Lung (tissue), 11 donors: ENCODE measurements at regions not wholly inside any gene's neighbourhood (a gene's known extent, or its start where the extent isn't known, plus 50 kb on each side); places are given as distances from the start of the nearest gene placed in this dataset.

Experiments used
- ATAC-seq: fragments of 200-7000 bp; cut with Tn5 transposase; one replicate; pipeline ENCODE4 v1.9.1; 2020; ENCODE audit warnings: moderate number of reproducible peaks; ENCODE audit not compliant: insufficient read depth, low FRiP score
- DNase-seq, 3 donors: peaks; one replicate each; pipeline ENCODE4 v3.0.0-alpha.2; 2013 to 2017
- H3K27ac ChIP-seq, 2 donors: one replicate each; pipeline ENCODE4 v1.5.1; 2013; ENCODE audit warnings: mild to moderate bottlenecking in 2 of 2, moderate library complexity in 2 of 2, control low read depth in 1 of 2, inconsistent platforms in 1 of 2, low read depth in 1 of 2, low read length in 1 of 2
- H3K27me3 ChIP-seq, 3 donors: one replicate each; pipeline ENCODE4 v1.5.1; 2013; ENCODE audit warnings: low read length in 2 of 3; ENCODE audit not compliant: control insufficient read depth in 3 of 3, insufficient read depth in 3 of 3
- H3K36me3 ChIP-seq, 4 donors: one replicate each; pipeline ENCODE4 v1.5.1; 2013; ENCODE audit warnings: low read length in 4 of 4, mild to moderate bottlenecking in 1 of 4, moderate library complexity in 1 of 4; ENCODE audit not compliant: control insufficient read depth in 4 of 4, insufficient read depth in 4 of 4
- H3K4me1 ChIP-seq, 5 donors: one replicate each; pipeline ENCODE4 v1.5.1; 2013; ENCODE audit warnings: low read length in 5 of 5, mild to moderate bottlenecking in 2 of 5, moderate library complexity in 1 of 5; ENCODE audit not compliant: control insufficient read depth in 5 of 5, insufficient read depth in 5 of 5
- H3K4me3 ChIP-seq: one replicate; pipeline ENCODE4 v1.5.1; 2013; ENCODE audit warnings: mild to moderate bottlenecking, control low read depth, moderate library complexity
- H3K9ac ChIP-seq, 2 donors: one replicate each; pipeline ENCODE4 v1.5.1; 2013; ENCODE audit warnings: low read length in 2 of 2, control low read depth in 1 of 2; ENCODE audit not compliant: insufficient read depth in 1 of 2
- H3K9me3 ChIP-seq, 4 donors: one replicate each; pipeline ENCODE4 v1.5.1; 2013; ENCODE audit warnings: low read length in 3 of 4, mild to moderate bottlenecking in 1 of 4, moderate library complexity in 1 of 4; ENCODE audit not compliant: control insufficient read depth in 4 of 4, insufficient read depth in 3 of 4
- CTCF ChIP-seq: IDR thresholded peaks from 2 replicates; pipeline ENCODE4 v1.5.1; 2012; ENCODE audit warnings: mild to moderate bottlenecking; ENCODE audit errors: control extremely low read depth, extremely low read depth
- WGBS, 2 donors: extraction: QIAGEN DNeasy Blood & Tissue Kit; methylation state at CpG; one replicate each; pipeline ENCODE4 v1.1.7; 2013; 5-methylcytosine and 5-hydroxymethylcytosine counted together
- donor health status: control.
- donor health status: control.
- donor health status: Bipolar disorder and iron deficiency.
- donor health status: healthy.
- donor health status: DM: yes; HTN: yes; CAD: no.

- no peak overlapping the region for H3K9ac ChIP-seq
- no peaks in the 10 kb centered on the region for H3K36me3 ChIP-seq
- no peak for DNase-seq
- peaks cover 0 to 2% (median 0%) of the 10 kb centered on the region in 4 donors for H3K9me3 ChIP-seq
- peaks cover 0 to 3% (median 0%) of the 10 kb centered on the region in 3 donors for H3K27me3 ChIP-seq
- H3K4me1 ChIP-seq = peaks cover 3 to 17% (median 12%) of the 10 kb centered on the region in 5 donors
- 49 to 63% methylated on average over 6 of the region's 6 CpGs for WGBS, 2 donors
- H3K4me3 ChIP-seq = no peak overlapping the region
- no peak for ATAC-seq
- no peak overlapping the region for H3K27ac ChIP-seq
- no peak for TF ChIP-seq CTCF
These were observed 293.8 kb downstream of the MEX3B start for GRCh38 chr15:81751816-81752545.

- Histone ChIP-seq H3K27ac (no peak overlapping the region), H3K36me3 (no peaks in the 10 kb centered on the region), H3K27me3 (peaks cover 0 to 3% (median 0%) of the 10 kb centered on the region in 3 donors), H3K4me1 (peaks cover 3 to 17% (median 12%) of the 10 kb centered on the region in 5 donors), H3K9ac (no peak overlapping the region), H3K9me3 (peaks cover 0 to 2% (median 0%) of the 10 kb centered on the region in 4 donors), H3K4me3 (no peak overlapping the region)
- no peak for DNase-seq
- ATAC-seq = no peak
- 76 to 87% methylated on average over 7 of the region's 7 CpGs for WGBS, 2 donors
- TF ChIP-seq CTCF = no peak
These were observed 294.6 kb downstream of the MEX3B start for GRCh38 chr15:81751256-81751655.

- no peaks in the 10 kb centered on the region for H3K36me3 ChIP-seq
- ATAC-seq (no peak), DNase-seq (peak in 2 of 3 donors; percentile 49 to 54)
- H3K27me3 ChIP-seq = peaks cover 0 to 3% (median 0%) of the 10 kb centered on the region in 3 donors
- H3K9ac ChIP-seq = no peak overlapping the region
- H3K27ac ChIP-seq = no peak overlapping the region
- TF ChIP-seq CTCF = no peak
- 57 to 67% methylated on average over 26 of the region's 26 CpGs for WGBS, 2 donors
- peaks cover 0 to 2% (median 0%) of the 10 kb centered on the region in 4 donors for H3K9me3 ChIP-seq
- peaks cover 3 to 17% (median 12%) of the 10 kb centered on the region in 5 donors for H3K4me1 ChIP-seq
- H3K4me3 ChIP-seq = no peak overlapping the region
These were observed 296.0 kb downstream of the MEX3B start for GRCh38 chr15:81749716-81750375.
